OCI-LY1 (cell line): ENCODE measurements at regions not wholly inside any gene's neighbourhood (a gene's known extent, or its start where the extent isn't known, plus 50 kb on each side); places are given as distances from the start of the nearest gene placed in this dataset.

ENCODE experiments used
- H2AFZ ChIP-seq: fragments of 200-600 bp; sonication (generic), shearing (Covaris generic); 2 replicates; pipeline ENCODE4 v1.6.0; 2014; ENCODE audit warnings: antibody characterized with exemption, mild to moderate bottlenecking, low read length
- H3F3A ChIP-seq: fragments of 200-600 bp; sonication (generic), shearing (Covaris generic); 2 replicates; pipeline ENCODE4 v1.6.0; 2014; ENCODE audit warnings: mild to moderate bottlenecking, antibody characterized with exemption, low read length, moderate library complexity; ENCODE audit not compliant: insufficient read depth
- H3K27ac ChIP-seq: fragments of 200-600 bp; sonication (generic); 2 replicates; pipeline ENCODE4 v1.5.1; 2014; ENCODE audit warnings: low read length, mixed run types, mild to moderate bottlenecking, low read depth; ENCODE audit not compliant: poor library complexity, severe bottlenecking
- H3K27me3 ChIP-seq: fragments of 200-600 bp; sonication (generic); 2 replicates; pipeline ENCODE4 v1.6.0; 2014; ENCODE audit warnings: antibody characterized with exemption, mild to moderate bottlenecking, low read length, moderate library complexity; ENCODE audit not compliant: insufficient read depth
- H3K36me3 ChIP-seq: fragments of 200-600 bp; sonication (generic); 2 replicates; pipeline ENCODE4 v1.6.1; 2014; ENCODE audit warnings: mild to moderate bottlenecking, antibody characterized with exemption, low read length, moderate library complexity, mixed read lengths; ENCODE audit not compliant: insufficient read depth
- H3K4me1 ChIP-seq: fragments of 200-600 bp; sonication (generic); 2 replicates; pipeline ENCODE4 v1.5.1; 2014; ENCODE audit warnings: mild to moderate bottlenecking, low read length, moderate library complexity; ENCODE audit not compliant: insufficient read depth, severe bottlenecking
- H3K4me2 ChIP-seq: fragments of 200-600 bp; sonication (generic), shearing (Covaris generic); 2 replicates; pipeline ENCODE4 v1.6.1; 2014; ENCODE audit warnings: low read length
- H3K4me3 ChIP-seq: fragments of 200-600 bp; sonication (generic); 2 replicates; pipeline ENCODE4 v1.5.1; 2014; ENCODE audit warnings: low read length, low read depth, mild to moderate bottlenecking, mixed read lengths; ENCODE audit not compliant: poor library complexity, severe bottlenecking
- H3K79me2 ChIP-seq: fragments of 200-600 bp; shearing (Covaris generic); 2 replicates; pipeline ENCODE4 v1.6.1; 2016; ENCODE audit warnings: mixed run types, low read length, mixed read lengths; ENCODE audit not compliant: insufficient read depth
- H3K9ac ChIP-seq: fragments of 200-600 bp; sonication (generic), shearing (Covaris generic); 2 replicates; pipeline ENCODE4 v1.6.1; 2014; ENCODE audit warnings: mild to moderate bottlenecking, low read length, mixed read lengths
- H3K9me2 ChIP-seq: fragments of 200-600 bp; sonication (generic), shearing (Covaris generic); 2 replicates; pipeline ENCODE4 v1.6.1; 2014; ENCODE audit warnings: low read depth, mild to moderate bottlenecking, low read length, mixed read lengths
- H3K9me3 ChIP-seq: fragments of 200-600 bp; shearing (Covaris generic); 2 replicates; pipeline ENCODE4 v1.6.1; 2014; ENCODE audit warnings: low read length, mixed read lengths
- H4K20me1 ChIP-seq: fragments of 200-600 bp; sonication (generic), shearing (Covaris generic); 2 replicates; pipeline ENCODE4 v1.6.0; 2016; ENCODE audit warnings: mild to moderate bottlenecking, low read length; ENCODE audit not compliant: insufficient read depth
- EZH2 ChIP-seq: fragments of 200-600 bp; sonication (generic), shearing (Covaris generic); IDR thresholded peaks from 2 replicates; pipeline ENCODE4 v1.8.0; 2017; ENCODE audit warnings: borderline replicate concordance, mixed run types, mild to moderate bottlenecking, antibody characterized with exemption, low read length, moderate library complexity, mixed read lengths
- TF ChIP-seq, protein P1 (sequence below): fragments of 200-600 bp; sonication (generic), shearing (Covaris generic); IDR thresholded peaks from 2 replicates; pipeline ENCODE4 v1.5.1; 2017; ENCODE audit warnings: mild to moderate bottlenecking, antibody characterized with exemption, low read length, moderate library complexity, mixed read lengths

GRCh38 chr6:92468066-92468465, 951.3 kb downstream of the EPHA7 start:
- Histone ChIP-seq H3K4me2 (no peak overlapping the region), H4K20me1 (no peaks in the 10 kb centered on the region)
- TF ChIP-seq, protein P1, sequence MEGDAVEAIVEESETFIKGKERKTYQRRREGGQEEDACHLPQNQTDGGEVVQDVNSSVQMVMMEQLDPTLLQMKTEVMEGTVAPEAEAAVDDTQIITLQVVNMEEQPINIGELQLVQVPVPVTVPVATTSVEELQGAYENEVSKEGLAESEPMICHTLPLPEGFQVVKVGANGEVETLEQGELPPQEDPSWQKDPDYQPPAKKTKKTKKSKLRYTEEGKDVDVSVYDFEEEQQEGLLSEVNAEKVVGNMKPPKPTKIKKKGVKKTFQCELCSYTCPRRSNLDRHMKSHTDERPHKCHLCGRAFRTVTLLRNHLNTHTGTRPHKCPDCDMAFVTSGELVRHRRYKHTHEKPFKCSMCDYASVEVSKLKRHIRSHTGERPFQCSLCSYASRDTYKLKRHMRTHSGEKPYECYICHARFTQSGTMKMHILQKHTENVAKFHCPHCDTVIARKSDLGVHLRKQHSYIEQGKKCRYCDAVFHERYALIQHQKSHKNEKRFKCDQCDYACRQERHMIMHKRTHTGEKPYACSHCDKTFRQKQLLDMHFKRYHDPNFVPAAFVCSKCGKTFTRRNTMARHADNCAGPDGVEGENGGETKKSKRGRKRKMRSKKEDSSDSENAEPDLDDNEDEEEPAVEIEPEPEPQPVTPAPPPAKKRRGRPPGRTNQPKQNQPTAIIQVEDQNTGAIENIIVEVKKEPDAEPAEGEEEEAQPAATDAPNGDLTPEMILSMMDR: no peak
- no peak for TF ChIP-seq EZH2

GRCh38 chr6:92460133-92460532, 959.2 kb downstream of the EPHA7 start:
- Histone ChIP-seq H3K4me1 (no peaks in the 10 kb centered on the region), H3F3A (no peaks in the 10 kb centered on the region), H3K27ac (no peak overlapping the region), H4K20me1 (no peaks in the 10 kb centered on the region), H2AFZ (no peak overlapping the region), H3K4me2 (no peak overlapping the region), H3K9ac (no peak overlapping the region), H3K9me2 (no peaks in the 10 kb centered on the region; the same call in 1 of the 2 replicates), H3K4me3 (no peak overlapping the region), H3K27me3 (no peaks in the 10 kb centered on the region), H3K36me3 (no peaks in the 10 kb centered on the region), H3K79me2 (no peaks in the 10 kb centered on the region), H3K9me3 (no peaks in the 10 kb centered on the region)
- no peak for TF ChIP-seq EZH2
- TF ChIP-seq, protein P1: no peak

More at GRCh38 chr6:92468066-92468465, 951.3 kb downstream of the EPHA7 start:
- no peaks in the 10 kb centered on the region for H3K4me1 ChIP-seq
- H2AFZ ChIP-seq: no peak overlapping the region
- H3K27me3 ChIP-seq: no peaks in the 10 kb centered on the region
- H3K9ac ChIP-seq: no peak overlapping the region
- no peaks in the 10 kb centered on the region; the same call in 1 of the 2 replicates for H3K9me2 ChIP-seq
- H3K4me3 ChIP-seq: no peak overlapping the region
- H3K79me2 ChIP-seq: no peaks in the 10 kb centered on the region
- H3F3A ChIP-seq: no peaks in the 10 kb centered on the region
- H3K27ac ChIP-seq: no peak overlapping the region
- no peaks in the 10 kb centered on the region for H3K9me3 ChIP-seq
- H3K36me3 ChIP-seq: no peaks in the 10 kb centered on the region

DNA sequence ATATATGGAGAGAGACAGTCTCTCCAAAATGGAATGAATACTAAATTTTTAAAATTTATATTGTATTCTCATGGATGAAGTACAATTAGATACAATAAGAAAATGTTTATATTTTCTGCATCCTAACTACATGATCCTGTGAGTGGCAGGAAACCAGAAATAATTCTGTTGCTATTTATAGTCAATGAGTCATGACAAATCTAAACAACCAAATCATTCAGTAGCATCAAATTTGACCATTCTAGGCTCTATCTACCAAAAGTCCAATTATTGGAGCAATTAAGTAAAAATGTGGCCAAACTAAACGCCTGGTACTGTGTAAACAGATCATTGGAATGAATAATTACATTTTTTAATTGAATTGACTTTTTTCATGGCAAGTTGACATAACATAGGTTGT, 959.8 kb downstream of the EPHA7 start:
- no peaks in the 10 kb centered on the region for H3F3A ChIP-seq
- no peak overlapping the region for H3K4me3 ChIP-seq
- no peaks in the 10 kb centered on the region for H3K79me2 ChIP-seq
- H2AFZ ChIP-seq: no peak overlapping the region
- no peak overlapping the region for H3K27ac ChIP-seq
- H4K20me1 ChIP-seq: no peaks in the 10 kb centered on the region
- no peak overlapping the region for H3K4me2 ChIP-seq
- H3K9ac ChIP-seq: no peak overlapping the region
- H3K4me1 ChIP-seq: no peaks in the 10 kb centered on the region
- H3K27me3 ChIP-seq: no peaks in the 10 kb centered on the region
- H3K9me3 ChIP-seq: no peaks in the 10 kb centered on the region
- H3K9me2 ChIP-seq: no peaks in the 10 kb centered on the region; the same call in 1 of the 2 replicates
- TF ChIP-seq, protein P1: no peak
- no peak for TF ChIP-seq EZH2
- H3K36me3 ChIP-seq: no peaks in the 10 kb centered on the region
